ENCODE measurements at regions not wholly inside any gene's neighbourhood (a gene's known extent, or its start where the extent isn't known, plus 50 kb on each side); places are given as distances from the start of the nearest gene placed in this dataset.
A peak's percentile ranks its signal among the peaks of the same experiment; 100 is the strongest.

DNA sequence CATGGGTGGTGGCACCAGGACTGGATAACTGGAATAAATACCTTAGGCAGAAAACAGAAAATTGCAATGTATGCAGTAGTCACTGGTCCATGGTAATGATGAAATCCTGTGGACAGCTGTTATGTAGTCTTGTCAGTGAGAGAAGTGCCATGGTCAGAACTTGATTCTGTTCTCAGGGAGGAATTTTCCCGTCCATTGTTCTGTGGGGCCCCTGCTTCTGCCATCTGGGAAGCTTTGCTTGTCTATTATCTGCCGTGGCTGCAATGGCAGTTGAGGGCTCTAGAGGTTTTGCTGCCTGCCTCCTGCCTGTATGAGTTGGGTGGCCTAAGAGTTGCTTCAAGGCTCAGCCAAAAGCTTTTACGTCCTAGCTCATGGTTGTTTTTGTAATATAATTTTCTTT is 126.8 kb upstream of the SLC35B3 start:
- H3K4me3 ChIP-seq (ENCODE audit: low read length), result no peak overlapping the region
- no peak for TF ChIP-seq CTCF (conservative IDR thresholded peaks at IDR 0.05; ENCODE audit: low read length)
- no peak for DNase-seq (ENCODE audit: low read depth)

DNA sequence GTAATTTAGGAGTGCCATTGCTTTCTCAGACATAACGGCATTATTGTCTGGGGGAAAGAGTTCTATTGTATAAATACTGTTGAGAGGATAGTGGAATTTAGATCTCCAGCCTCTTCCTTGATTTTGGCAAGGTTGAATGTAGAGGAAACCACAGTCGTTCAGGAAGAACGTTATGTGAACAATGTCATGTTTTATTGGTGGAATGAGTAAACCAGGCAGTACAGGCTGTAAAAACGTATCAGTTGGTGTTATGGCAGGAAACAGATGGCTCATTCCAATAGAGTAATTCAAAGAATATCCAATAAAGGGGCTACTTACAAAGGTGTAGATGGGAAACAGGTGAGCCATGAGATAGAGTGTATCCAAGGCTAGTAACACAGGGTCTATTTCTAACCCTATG is 123.6 kb upstream of the SLC35B3 start:
- TF ChIP-seq CTCF (conservative IDR thresholded peaks at IDR 0.05; ENCODE audit: low read length), result no peak

GRCh38 chr6:8557014-8557748 is 121.8 kb upstream of the SLC35B3 start:
- TF ChIP-seq CTCF (conservative IDR thresholded peaks at IDR 0.05; ENCODE audit: low read length), result no peak

More for the DNA sequence above, 123.6 kb upstream of the SLC35B3 start:
- no peak overlapping the region for H3K4me3 ChIP-seq (ENCODE audit: low read length)
- DNase-seq (ENCODE audit: low read depth), result no peak

GRCh38 chr6:8556370-8557013 is 121.1 kb upstream of the SLC35B3 start:
- no peak for TF ChIP-seq CTCF (conservative IDR thresholded peaks at IDR 0.05; ENCODE audit: low read length)
- peak; percentile 3 for DNase-seq (ENCODE audit: low read depth)
- no peak overlapping the region for H3K4me3 ChIP-seq (ENCODE audit: low read length)

More at GRCh38 chr6:8557014-8557748, 121.8 kb upstream of the SLC35B3 start:
- DNase-seq (ENCODE audit: low read depth), result no peak
- no peak overlapping the region for H3K4me3 ChIP-seq (ENCODE audit: low read length)

DNA sequence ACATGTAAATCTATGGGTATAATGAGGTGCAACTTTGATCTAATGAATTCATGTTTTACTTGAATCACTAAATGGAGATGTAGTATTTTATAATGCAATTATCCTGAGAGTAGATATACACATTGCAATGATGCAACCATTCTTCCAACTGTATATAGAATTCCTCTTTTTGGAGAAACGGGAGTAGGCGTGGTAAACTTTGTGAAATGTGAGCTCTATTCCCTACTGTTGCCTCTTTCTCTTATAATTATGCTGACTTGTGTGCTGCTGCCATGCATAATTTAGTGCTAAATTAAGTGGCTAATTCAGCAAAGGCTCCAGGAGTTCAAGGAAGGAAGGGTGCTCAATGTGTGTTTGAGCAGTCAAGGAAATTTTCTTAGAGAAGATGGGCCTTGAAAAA is 116.6 kb upstream of the SLC35B3 start:
- no peak for TF ChIP-seq CTCF (conservative IDR thresholded peaks at IDR 0.05; ENCODE audit: low read length)
- no peak overlapping the region for H3K4me3 ChIP-seq (ENCODE audit: low read length)
- DNase-seq (ENCODE audit: low read depth), result no peak

- H3K4me3 ChIP-seq (ENCODE audit: low read length), result no peak overlapping the region
- no peak for TF ChIP-seq CTCF (conservative IDR thresholded peaks at IDR 0.05; ENCODE audit: low read length)
- DNase-seq (ENCODE audit: low read depth), result no peak
These were observed 116.0 kb upstream of the SLC35B3 start for GRCh38 chr6:8551386-8551785.

Data from AG10803 (cell line).